ENCODE measurements at regions not wholly inside any gene's neighbourhood (a gene's known extent, or its start where the extent isn't known, plus 50 kb on each side); places are given as distances from the start of the nearest gene placed in this dataset.

GRCh38 chr12:111249757-111250156 is 119.1 kb downstream of the PHETA1 start:
- no peaks in the 10 kb centered on the region for H3K4me1 Mint-ChIP-seq
- Histone ChIP-seq H3K27ac (ENCODE audit: low read length in 2 of 2) (no peak overlapping the region), H3K9me3 (ENCODE audit: control extremely low read depth in 1 of 3, control insufficient read depth in 2 of 3, insufficient read depth in 1 of 3, low read length in 2 of 3) (peaks cover 0 to 6% (median 0%) of the 10 kb centered on the region in 3 donors), H3K4me1 (ENCODE audit: control insufficient read depth in 2 of 2, insufficient read depth in 2 of 2, low read length in 2 of 2) (no peaks in the 10 kb centered on the region), H3K9ac (ENCODE audit: low read length) (no peak overlapping the region), H3K79me2 (ENCODE audit: control insufficient read depth, insufficient read depth, low read length) (no peaks in the 10 kb centered on the region), H2AFZ (ENCODE audit: insufficient read depth, low read depth, low read length, poor library complexity, severe bottlenecking) (no peak overlapping the region), H4K20me1 (ENCODE audit: control insufficient read depth, insufficient read depth, low read length, poor library complexity, severe bottlenecking) (no peaks in the 10 kb centered on the region), H3K27me3 (replicated peaks in 1 of 4; ENCODE audit: control extremely low read depth in 1 of 4, control insufficient read depth in 3 of 4, insufficient read depth in 4 of 4, low read length in 3 of 4) (no peaks in the 10 kb centered on the region), H3K4me3 (ENCODE audit: control extremely low read depth in 1 of 5, extremely low read depth in 1 of 5, insufficient read depth in 1 of 5, low read depth in 2 of 5, low read length in 4 of 5) (no peak overlapping the region), H3K36me3 (replicated peaks in 1 of 2; ENCODE audit: control extremely low read depth in 1 of 2, control insufficient read depth in 1 of 2, extremely low read depth in 1 of 2, insufficient read depth in 2 of 2, low read length in 1 of 2) (no peaks in the 10 kb centered on the region), H3K4me2 (replicated peaks; ENCODE audit: low read depth, low read length, poor library complexity, severe bottlenecking) (no peak overlapping the region)
- TF ChIP-seq EZH2 (IDR thresholded peaks at IDR 0.05; ENCODE audit: borderline replicate concordance, insufficient read depth, low read depth, low read length, poor library complexity, severe bottlenecking) = no peak
- TF ChIP-seq CTCF (IDR thresholded peaks at IDR 0.05) = no peak
- no peak overlapping the region for H3K27ac Mint-ChIP-seq
- H3K4me3 Mint-ChIP-seq = no peak overlapping the region
- H3K27me3 Mint-ChIP-seq = peaks cover 32% of the 10 kb centered on the region
- no peak for ATAC-seq (ENCODE audit: low read depth)
- WGBS (ENCODE audit: insufficient coverage) = 80% methylated on average over 5 of the region's 6 CpGs
- no peaks in the 10 kb centered on the region for H3K9me3 Mint-ChIP-seq (ENCODE audit: insufficient read depth)
- POLR2A ChIA-PET = no interaction called here
- intact Hi-C loops (cut with micrococcal nuclease) = no loop called here
- CTCF ChIA-PET = no interaction called here
- no peak for DNase-seq

DNA sequence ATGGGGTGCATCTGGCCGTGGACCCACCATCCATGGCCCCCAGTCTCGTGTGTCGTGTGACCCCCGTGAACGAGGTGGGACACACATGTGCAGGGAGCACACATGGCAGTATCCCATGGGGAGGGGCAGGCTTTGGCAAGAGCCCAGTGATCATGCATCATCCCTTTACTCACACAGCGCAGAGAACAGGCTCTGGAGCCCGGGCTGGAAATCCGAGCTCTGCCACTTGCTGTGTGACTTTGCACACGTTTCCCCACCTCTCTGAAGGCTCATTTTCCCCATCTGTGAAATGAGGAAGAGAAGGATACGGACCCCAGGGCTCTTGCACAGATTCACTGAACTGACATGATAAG is 119.9 kb downstream of the PHETA1 start:
- no peak overlapping the region for H3K4me3 Mint-ChIP-seq
- POLR2A ChIA-PET = no interaction called here
- WGBS (ENCODE audit: insufficient coverage) = 91% methylated on average over 8 of the region's 10 CpGs

More for the DNA sequence above, 119.9 kb downstream of the PHETA1 start:
- CTCF ChIA-PET = no interaction called here
- intact Hi-C loops (cut with micrococcal nuclease) = no loop called here
- Histone ChIP-seq H3K27ac (ENCODE audit: low read length in 2 of 2) (no peak overlapping the region), H3K4me3 (ENCODE audit: control extremely low read depth in 1 of 5, extremely low read depth in 1 of 5, insufficient read depth in 1 of 5, low read depth in 2 of 5, low read length in 4 of 5) (no peak overlapping the region), H3K36me3 (replicated peaks in 1 of 2; ENCODE audit: control extremely low read depth in 1 of 2, control insufficient read depth in 1 of 2, extremely low read depth in 1 of 2, insufficient read depth in 2 of 2, low read length in 1 of 2) (no peaks in the 10 kb centered on the region), H3K4me2 (replicated peaks; ENCODE audit: low read depth, low read length, poor library complexity, severe bottlenecking) (no peak overlapping the region), H2AFZ (ENCODE audit: insufficient read depth, low read depth, low read length, poor library complexity, severe bottlenecking) (no peak overlapping the region), H3K79me2 (ENCODE audit: control insufficient read depth, insufficient read depth, low read length) (no peaks in the 10 kb centered on the region), H3K9me3 (ENCODE audit: control extremely low read depth in 1 of 3, control insufficient read depth in 2 of 3, insufficient read depth in 1 of 3, low read length in 2 of 3) (peaks cover 0 to 14% (median 4%) of the 10 kb centered on the region in 3 donors), H3K4me1 (ENCODE audit: control insufficient read depth in 2 of 2, insufficient read depth in 2 of 2, low read length in 2 of 2) (no peaks in the 10 kb centered on the region), H3K27me3 (replicated peaks in 1 of 4; ENCODE audit: control extremely low read depth in 1 of 4, control insufficient read depth in 3 of 4, insufficient read depth in 4 of 4, low read length in 3 of 4) (peaks cover 0 to 4% (median 0%) of the 10 kb centered on the region in 4 experiments), H3K9ac (ENCODE audit: low read length) (no peak overlapping the region), H4K20me1 (ENCODE audit: control insufficient read depth, insufficient read depth, low read length, poor library complexity, severe bottlenecking) (no peaks in the 10 kb centered on the region)
- DNase-seq = no peak
- TF ChIP-seq CTCF (IDR thresholded peaks at IDR 0.05) (no peak), EZH2 (IDR thresholded peaks at IDR 0.05; ENCODE audit: borderline replicate concordance, insufficient read depth, low read depth, low read length, poor library complexity, severe bottlenecking) (no peak)
- H3K4me1 Mint-ChIP-seq = no peaks in the 10 kb centered on the region
- no peak overlapping the region for H3K27ac Mint-ChIP-seq
- ATAC-seq (ENCODE audit: low read depth) = no peak
- peaks cover 2% of the 10 kb centered on the region for H3K9me3 Mint-ChIP-seq (ENCODE audit: insufficient read depth)
- H3K27me3 Mint-ChIP-seq = peaks cover 26% of the 10 kb centered on the region
